NCI-H345 treated with DMSO at 0.1 percent for 48 hours (cell line): ENCODE measurements at regions not wholly inside any gene's neighbourhood (a gene's known extent, or its start where the extent isn't known, plus 50 kb on each side); places are given as distances from the start of the nearest gene placed in this dataset.

Experiments
- DNase-seq: peaks from one replicate; lab custom pipeline; 2025; ENCODE audit not compliant: unreplicated experiment; lab: John Stamatoyannopoulos, UW

GRCh38 chr12:24608108-24608507, 340.8 kb downstream of the BCAT1 start:
- no peak for DNase-seq

- no peak for DNase-seq
Measured at GRCh38 chr12:24605916-24606315, 343.0 kb downstream of the BCAT1 start.

GRCh38 chr12:24605466-24605865, 343.4 kb downstream of the BCAT1 start:
- DNase-seq = no peak

- no peak for DNase-seq
Measured at GRCh38 chr12:24603371-24603770, 345.5 kb downstream of the BCAT1 start.

GRCh38 chr12:24600996-24601395, 347.9 kb downstream of the BCAT1 start:
- no peak for DNase-seq

- no peak for DNase-seq
Measured at GRCh38 chr12:24600551-24600950, 348.4 kb downstream of the BCAT1 start.

- no peak for DNase-seq
Measured at GRCh38 chr12:24599736-24600135, 349.2 kb downstream of the BCAT1 start.

- no peak for DNase-seq
Measured at GRCh38 chr12:24597580-24597979, 351.3 kb downstream of the BCAT1 start.

GRCh38 chr12:24596768-24597388, 352.0 kb downstream of the BCAT1 start:
- DNase-seq = peak; percentile 30

- DNase-seq = no peak
Measured at GRCh38 chr12:24595652-24596235, 353.2 kb downstream of the BCAT1 start.

- DNase-seq = no peak
Measured at GRCh38 chr12:24591715-24592440, 357.0 kb downstream of the BCAT1 start.

GRCh38 chr12:24591079-24591626, 357.7 kb downstream of the BCAT1 start:
- DNase-seq = no peak

- no peak for DNase-seq
Measured at GRCh38 chr12:24586293-24586692, 362.6 kb downstream of the BCAT1 start.

- no peak for DNase-seq
Measured at GRCh38 chr12:24584032-24584675, 364.7 kb downstream of the BCAT1 start.

- no peak for DNase-seq
Measured at GRCh38 chr12:24582954-24583601, 365.8 kb downstream of the BCAT1 start.

GRCh38 chr12:24574538-24574937, 374.4 kb downstream of the BCAT1 start:
- no peak for DNase-seq

GRCh38 chr12:24573621-24574020, 375.3 kb downstream of the BCAT1 start:
- DNase-seq = no peak

GRCh38 chr12:24565300-24565699, 383.6 kb downstream of the BCAT1 start:
- DNase-seq = no peak

GRCh38 chr12:24562771-24563431, 386.0 kb downstream of the BCAT1 start:
- DNase-seq = no peak

- DNase-seq = no peak
Measured at GRCh38 chr12:24561882-24562770, 386.8 kb downstream of the BCAT1 start.
